Cerebellar nuclear complex (tissue), 1 donor: ENCODE measurements at regions not wholly inside any gene's neighbourhood (a gene's known extent, or its start where the extent isn't known, plus 50 kb on each side); places are given as distances from the start of the nearest gene placed in this dataset.

Experiments
- DNase-seq, 2 experiments: peaks; one replicate each; lab custom pipeline; 2025; lab: John Stamatoyannopoulos, UW

- no peak for DNase-seq
Observed at GRCh38 chr3:184508938-184509337, 52.6 kb upstream of the EPHB3 start.

- no peak for DNase-seq
Observed at GRCh38 chr3:184511741-184512140, 49.8 kb upstream of the EPHB3 start.
